HEK293T (cell line): ENCODE measurements at regions not wholly inside any gene's neighbourhood (a gene's known extent, or its start where the extent isn't known, plus 50 kb on each side); places are given as distances from the start of the nearest gene placed in this dataset.

Source experiments
- CTCF ChIA-PET: fragments of 350-600 bp; formaldehyde crosslinking; extraction: SDS; loops from one replicate; lab custom pipeline; 2021; ENCODE audit warnings: antibody characterized with exemption, inconsistent platforms; lab: Yijun Ruan, JAX
- POLR2A ChIA-PET: fragments of 350-600 bp; formaldehyde crosslinking; extraction: SDS; loops from one replicate; lab custom pipeline; 2020; ENCODE audit warnings: antibody characterized with exemption, inconsistent platforms; lab: Yijun Ruan, JAX
- DNase-seq: peaks from one replicate; pipeline ENCODE4 v3.0.0; 2012; ENCODE audit warnings: mixed read lengths; ENCODE audit errors: extremely low spot score
- ARNT ChIP-seq: fragments of 450-650 bp; IDR thresholded peaks from 2 replicates; pipeline ENCODE4 v1.6.1; 2017; ENCODE audit warnings: mild to moderate bottlenecking
- BHLHE40 ChIP-seq: fragments of 450-650 bp; IDR thresholded peaks from 2 replicates; pipeline ENCODE4 v1.6.1; 2016; ENCODE audit warnings: mild to moderate bottlenecking, moderate library complexity, borderline replicate concordance
- CTBP1 ChIP-seq: fragments of 450-650 bp; IDR thresholded peaks from 2 replicates; pipeline ENCODE4 v1.6.1; 2016; ENCODE audit warnings: borderline replicate concordance
- ELF4 ChIP-seq: fragments of 450-650 bp; IDR thresholded peaks from 2 replicates; pipeline ENCODE4 v1.6.1; 2017; ENCODE audit warnings: antibody characterized with exemption
- FOXA1 ChIP-seq: fragments of 450-650 bp; IDR thresholded peaks from 2 replicates; pipeline ENCODE4 v1.6.1; 2016; ENCODE audit warnings: mild to moderate bottlenecking
- FOXK2 ChIP-seq: fragments of 450-650 bp; IDR thresholded peaks from 2 replicates; pipeline ENCODE4 v1.6.1; 2016; ENCODE audit warnings: mild to moderate bottlenecking
- FOXM1 ChIP-seq: fragments of 450-650 bp; IDR thresholded peaks from 2 replicates; pipeline ENCODE4 v1.6.1; 2017; ENCODE audit warnings: mild to moderate bottlenecking, borderline replicate concordance
- HDGF ChIP-seq: fragments of 450-650 bp; IDR thresholded peaks from 2 replicates; pipeline ENCODE4 v1.6.1; 2017; ENCODE audit warnings: antibody characterized with exemption, borderline replicate concordance
- L3MBTL2 ChIP-seq: fragments of 450-650 bp; conservative IDR thresholded peaks from 2 replicates; pipeline ENCODE4 v1.6.1; 2016; ENCODE audit warnings: mild to moderate bottlenecking
- LEF1 ChIP-seq: fragments of 450-650 bp; IDR thresholded peaks from 2 replicates; pipeline ENCODE4 v1.6.1; 2017; ENCODE audit warnings: mild to moderate bottlenecking, borderline replicate concordance
- NFRKB ChIP-seq: fragments of 450-650 bp; IDR thresholded peaks from 2 replicates; pipeline ENCODE4 v1.6.1; 2016; ENCODE audit warnings: mild to moderate bottlenecking, moderate library complexity
- SP1 ChIP-seq: fragments of 450-650 bp; IDR thresholded peaks from 2 replicates; pipeline ENCODE4 v1.6.1; 2017
- SUZ12 ChIP-seq: fragments of 450-650 bp; IDR thresholded peaks from 2 replicates; pipeline ENCODE4 v1.6.1; 2016; ENCODE audit warnings: mild to moderate bottlenecking
- TARDBP ChIP-seq: fragments of 450-650 bp; IDR thresholded peaks from 2 replicates; pipeline ENCODE4 v1.6.1; 2016
- ZNF384 ChIP-seq: fragments of 450-650 bp; IDR thresholded peaks from 2 replicates; pipeline ENCODE4 v1.6.1; 2016
- TF ChIP-seq, protein P1 (sequence below): fragments of 450-650 bp; IDR thresholded peaks from 2 replicates; pipeline ENCODE4 v1.6.1; 2016

DNA sequence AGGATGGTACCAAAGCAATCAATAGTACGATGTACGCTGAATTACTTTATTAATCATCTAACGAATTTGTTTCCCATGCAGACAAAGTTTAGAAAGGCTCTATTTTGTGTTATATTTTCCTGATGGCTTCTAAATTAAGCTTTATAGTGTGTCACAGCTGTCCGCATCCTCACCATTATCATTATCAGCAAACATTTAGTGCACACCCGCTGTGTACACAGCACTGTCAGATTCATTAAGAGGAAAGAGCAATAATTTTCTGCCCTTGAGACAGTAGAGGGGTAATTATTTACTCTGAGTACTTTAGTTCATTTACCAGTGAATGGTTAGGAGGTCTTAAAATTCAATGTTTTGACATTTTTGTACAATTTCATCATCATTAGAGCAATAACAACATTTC lies 233.3 kb upstream of the PTPRZ1 start:
- CTCF ChIA-PET: no interaction called here

GRCh38 chr7:121638286-121638685 lies 234.7 kb upstream of the PTPRZ1 start:
- TF ChIP-seq FOXA1 (no peak), LEF1 (no peak), ELF4 (no peak), CTBP1 (no peak), ARNT (no peak), L3MBTL2 (no peak), HDGF (no peak), FOXM1 (no peak), TARDBP (no peak), NFRKB (no peak), ZNF384 (no peak), SUZ12 (no peak), BHLHE40 (no peak), FOXK2 (no peak)
- TF ChIP-seq, protein P1, sequence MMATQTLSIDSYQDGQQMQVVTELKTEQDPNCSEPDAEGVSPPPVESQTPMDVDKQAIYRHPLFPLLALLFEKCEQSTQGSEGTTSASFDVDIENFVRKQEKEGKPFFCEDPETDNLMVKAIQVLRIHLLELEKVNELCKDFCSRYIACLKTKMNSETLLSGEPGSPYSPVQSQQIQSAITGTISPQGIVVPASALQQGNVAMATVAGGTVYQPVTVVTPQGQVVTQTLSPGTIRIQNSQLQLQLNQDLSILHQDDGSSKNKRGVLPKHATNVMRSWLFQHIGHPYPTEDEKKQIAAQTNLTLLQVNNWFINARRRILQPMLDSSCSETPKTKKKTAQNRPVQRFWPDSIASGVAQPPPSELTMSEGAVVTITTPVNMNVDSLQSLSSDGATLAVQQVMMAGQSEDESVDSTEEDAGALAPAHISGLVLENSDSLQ: no peak
- DNase-seq: no peak
- POLR2A ChIA-PET: no interaction called here
- CTCF ChIA-PET: no interaction called here

More for the DNA sequence above, 233.3 kb upstream of the PTPRZ1 start:
- no peak for DNase-seq
- no peak for TF ChIP-seq FOXM1
- no peak for TF ChIP-seq SUZ12
- no peak for TF ChIP-seq ZNF384
- no peak for TF ChIP-seq ARNT
- TF ChIP-seq LEF1: no peak
- no peak for TF ChIP-seq HDGF
- no peak for TF ChIP-seq NFRKB
- no peak for TF ChIP-seq ELF4
- TF ChIP-seq FOXA1: no peak
- no peak for TF ChIP-seq BHLHE40
- TF ChIP-seq CTBP1: no peak
- TF ChIP-seq, protein P1: no peak
- POLR2A ChIA-PET: no interaction called here

- CTCF ChIA-PET: interaction anchor here (0.7 kb wide), 1 partner anchor 360 kb away, joined by 3 read pairs; no protein-coding TSS in a partner anchor
- no peak for DNase-seq
- POLR2A ChIA-PET: no interaction called here
Measured at GRCh38 chr7:121634356-121634755, 238.2 kb upstream of the FAM3C start.

GRCh38 chr7:121633186-121633585 lies 237.1 kb upstream of the FAM3C start:
- no peak for DNase-seq
- ChIA-PET CTCF (interaction anchor here (0.6 kb wide), 2 partner anchors 9 to 241 kb away, joined by 3 read pairs; no protein-coding TSS in a partner anchor), POLR2A (no interaction called here)
- TF ChIP-seq FOXK2 (no peak), FOXM1 (no peak), L3MBTL2 (no peak), LEF1 (no peak), BHLHE40 (no peak)

More at GRCh38 chr7:121634356-121634755, 238.2 kb upstream of the FAM3C start:
- TF ChIP-seq BHLHE40 (no peak), FOXM1 (no peak), HDGF (no peak), L3MBTL2 (no peak), ZNF384 (no peak), FOXK2 (no peak), LEF1 (no peak), FOXA1 (no peak), ARNT (no peak), NFRKB (no peak), SP1 (no peak), TARDBP (no peak), SUZ12 (no peak), CTBP1 (no peak)
- TF ChIP-seq, protein P1: no peak

GRCh38 chr7:121624958-121625357 lies 228.8 kb upstream of the FAM3C start:
- peak; percentile 12 for DNase-seq
- CTCF ChIA-PET: interaction anchor here (1.0 kb wide), 1 partner anchor 8 kb away, joined by 4 read pairs; no protein-coding TSS in a partner anchor
- POLR2A ChIA-PET: interaction anchor here (0.7 kb wide), 1 partner anchor 367 kb away, joined by 3 read pairs; no protein-coding TSS in a partner anchor

More at GRCh38 chr7:121624958-121625357, 228.8 kb upstream of the FAM3C start:
- TF ChIP-seq SUZ12 (no peak), FOXM1 (no peak), FOXK2 (no peak), CTBP1 (no peak), ARNT (no peak), HDGF (no peak), LEF1 (no peak), BHLHE40 (no peak), TARDBP (no peak), NFRKB (no peak)
- TF ChIP-seq, protein P1: no peak
